SKM-1 treated with dmso at 0.1 percent for 144 hours (cell line): ENCODE measurements at regions not wholly inside any gene's neighbourhood (a gene's known extent, or its start where the extent isn't known, plus 50 kb on each side); places are given as distances from the start of the nearest gene placed in this dataset.

Experiments used
- DNase-seq: peaks from one replicate; lab custom pipeline; 2025; ENCODE audit not compliant: unreplicated experiment; lab: John Stamatoyannopoulos, UW

- no peak for DNase-seq
Measured at GRCh38 chr20:3311623-3312022, 72.6 kb upstream of the SLC4A11 start.

GRCh38 chr20:3309226-3309625 is 70.2 kb upstream of the SLC4A11 start:
- DNase-seq = no peak

GRCh38 chr20:3307725-3308124 is 68.7 kb upstream of the SLC4A11 start:
- no peak for DNase-seq

GRCh38 chr20:3307078-3307477 is 68.1 kb upstream of the SLC4A11 start:
- no peak for DNase-seq

GRCh38 chr20:3306068-3306467 is 67.1 kb upstream of the SLC4A11 start:
- no peak for DNase-seq

- DNase-seq = no peak
Measured at GRCh38 chr20:3304456-3304855, 65.5 kb upstream of the SLC4A11 start.

- no peak for DNase-seq
Measured at GRCh38 chr20:3297079-3297378, 58.0 kb upstream of the SLC4A11 start.

- no peak for DNase-seq
Measured at GRCh38 chr20:3296261-3297078, 57.5 kb upstream of the SLC4A11 start.
